MM.1S (cell line): ENCODE measurements at regions not wholly inside any gene's neighbourhood (a gene's known extent, or its start where the extent isn't known, plus 50 kb on each side); places are given as distances from the start of the nearest gene placed in this dataset.

Experiments used
- DNase-seq: peaks from one replicate; pipeline ENCODE4 v3.0.0-alpha.2; 2015
- H2AFZ ChIP-seq: fragments of 300-600 bp; sonication (generic); 2 replicates; pipeline ENCODE4 v1.6.0; 2016; ENCODE audit warnings: antibody characterized with exemption, low read length
- H3F3A ChIP-seq: fragments of 300-600 bp; sonication (generic); 2 replicates; pipeline ENCODE4 v1.6.1; 2016; ENCODE audit warnings: mild to moderate bottlenecking, antibody characterized with exemption, low read length, moderate library complexity, mixed read lengths; ENCODE audit not compliant: insufficient read depth
- H3K27ac ChIP-seq: fragments of 300-600 bp; sonication (generic); 2 replicates; pipeline ENCODE4 v1.5.1; 2016; ENCODE audit warnings: mild to moderate bottlenecking, low read length
- H3K27me3 ChIP-seq: fragments of 300-600 bp; sonication (generic); replicated peaks from 2 replicates; pipeline ENCODE4 v1.6.0; 2016; ENCODE audit warnings: low read length; ENCODE audit not compliant: insufficient read depth
- H3K36me3 ChIP-seq: fragments of 300-600 bp; sonication (generic); replicated peaks from 2 replicates; pipeline ENCODE4 v1.6.1; 2016; ENCODE audit warnings: mild to moderate bottlenecking, low read length, mixed read lengths; ENCODE audit not compliant: insufficient read depth
- H3K4me1 ChIP-seq: fragments of 300-600 bp; sonication (generic); 2 replicates; pipeline ENCODE4 v1.6.1; 2016; ENCODE audit warnings: low read length, mixed read lengths
- H3K4me2 ChIP-seq: fragments of 300-600 bp; sonication (generic); 2 replicates; pipeline ENCODE4 v1.6.0; 2016; ENCODE audit warnings: low read depth, low read length
- H3K4me3 ChIP-seq: fragments of 300-600 bp; sonication (generic); 2 replicates; pipeline ENCODE4 v1.5.1; 2016; ENCODE audit warnings: low read length, mixed read lengths
- H3K79me2 ChIP-seq: fragments of 300-600 bp; sonication (generic); 2 replicates; pipeline ENCODE4 v1.6.1; 2016; ENCODE audit warnings: mixed run types, low read length, mixed read lengths
- H3K9ac ChIP-seq: fragments of 300-600 bp; sonication (generic); 2 replicates; pipeline ENCODE4 v1.6.1; 2016; ENCODE audit warnings: low read length, mixed read lengths
- H3K9me2 ChIP-seq: fragments of 300-600 bp; sonication (generic); replicated peaks from 2 replicates; pipeline ENCODE4 v1.6.1; 2016; ENCODE audit warnings: mild to moderate bottlenecking, low read length, mixed read lengths; ENCODE audit not compliant: insufficient read depth
- H3K9me3 ChIP-seq: fragments of 300-600 bp; sonication (generic); replicated peaks from 2 replicates; pipeline ENCODE4 v1.6.1; 2016; ENCODE audit warnings: mild to moderate bottlenecking, low read length, mixed read lengths; ENCODE audit not compliant: insufficient read depth
- H4K20me1 ChIP-seq: fragments of 300-600 bp; sonication (generic); 2 replicates; pipeline ENCODE4 v1.6.1; 2016; ENCODE audit warnings: mild to moderate bottlenecking, low read length, moderate library complexity, mixed read lengths; ENCODE audit not compliant: insufficient read depth
- CTCF ChIP-seq: fragments of 300-600 bp; sonication (generic); IDR thresholded peaks from 2 replicates; pipeline ENCODE4 v1.5.1; 2016; ENCODE audit warnings: antibody characterized with exemption, low read length, mixed read lengths
- EZH2 ChIP-seq: fragments of 300-600 bp; sonication (generic); optimal IDR thresholded peaks from 2 replicates; pipeline ENCODE3; 2017; ENCODE audit warnings: low read depth, mild to moderate bottlenecking, antibody characterized with exemption, low read length, mixed read lengths
- EZH2phosphoT487 ChIP-seq: fragments of 300-600 bp; sonication (generic); IDR thresholded peaks from 2 replicates; pipeline ENCODE4 v1.6.1; 2018; ENCODE audit warnings: antibody characterized with exemption, low read length

GRCh38 chr2:237171396-237171795 lies 85.7 kb downstream of the COPS8 start:
- H2AFZ ChIP-seq, result no peak overlapping the region
- no peak overlapping the region for H3K27ac ChIP-seq
- H3K9me3 ChIP-seq, result no peaks in the 10 kb centered on the region
- H3K79me2 ChIP-seq, result no peaks in the 10 kb centered on the region
- no peaks in the 10 kb centered on the region for H3K27me3 ChIP-seq
- no peaks in the 10 kb centered on the region for H3K9me2 ChIP-seq
- H3K4me1 ChIP-seq, result no peaks in the 10 kb centered on the region
- H4K20me1 ChIP-seq, result no peaks in the 10 kb centered on the region
- no peak overlapping the region for H3K4me2 ChIP-seq
- H3K9ac ChIP-seq, result no peak overlapping the region
- DNase-seq, result no peak
- H3K36me3 ChIP-seq, result no peaks in the 10 kb centered on the region
- TF ChIP-seq EZH2, result no peak
- TF ChIP-seq EZH2phosphoT487, result no peak
- TF ChIP-seq CTCF, result no peak
- H3K4me3 ChIP-seq, result no peak overlapping the region
- no peaks in the 10 kb centered on the region for H3F3A ChIP-seq

- no peak overlapping the region for H2AFZ ChIP-seq
- no peak overlapping the region for H3K27ac ChIP-seq
- H4K20me1 ChIP-seq, result no peaks in the 10 kb centered on the region
- H3K79me2 ChIP-seq, result no peaks in the 10 kb centered on the region
- TF ChIP-seq EZH2phosphoT487 (no peak), EZH2 (no peak), CTCF (no peak)
- no peak for DNase-seq
- no peak overlapping the region for H3K4me2 ChIP-seq
- no peaks in the 10 kb centered on the region for H3K9me3 ChIP-seq
- H3K4me1 ChIP-seq, result no peaks in the 10 kb centered on the region
- no peaks in the 10 kb centered on the region for H3F3A ChIP-seq
- H3K36me3 ChIP-seq, result no peaks in the 10 kb centered on the region
- no peak overlapping the region for H3K9ac ChIP-seq
- no peaks in the 10 kb centered on the region for H3K27me3 ChIP-seq
- H3K9me2 ChIP-seq, result no peaks in the 10 kb centered on the region
- no peak overlapping the region for H3K4me3 ChIP-seq
These were observed 86.2 kb downstream of the COPS8 start for GRCh38 chr2:237171881-237172280.

- DNase-seq, result no peak
- no peak overlapping the region for H3K4me2 ChIP-seq
- H3K36me3 ChIP-seq, result no peaks in the 10 kb centered on the region
- H3F3A ChIP-seq, result no peaks in the 10 kb centered on the region
- H2AFZ ChIP-seq, result no peak overlapping the region
- H3K9me2 ChIP-seq, result no peaks in the 10 kb centered on the region
- H4K20me1 ChIP-seq, result no peaks in the 10 kb centered on the region
- H3K27ac ChIP-seq, result no peak overlapping the region
- no peaks in the 10 kb centered on the region for H3K79me2 ChIP-seq
- H3K9ac ChIP-seq, result no peak overlapping the region
- H3K4me3 ChIP-seq, result no peak overlapping the region
- H3K27me3 ChIP-seq, result no peaks in the 10 kb centered on the region
- no peaks in the 10 kb centered on the region for H3K9me3 ChIP-seq
- TF ChIP-seq EZH2phosphoT487, result no peak
- TF ChIP-seq EZH2, result no peak
- TF ChIP-seq CTCF, result no peak
- H3K4me1 ChIP-seq, result no peaks in the 10 kb centered on the region
These were observed 91.4 kb downstream of the COPS8 start for GRCh38 chr2:237177052-237177451.
